ENCODE measurements at regions not wholly inside any gene's neighbourhood (a gene's known extent, or its start where the extent isn't known, plus 50 kb on each side); places are given as distances from the start of the nearest gene placed in this dataset.
"Not testable (repeated sequence)": the region's sequence is repeated elsewhere in the genome, so short reads cannot be mapped to it uniquely, and the experiment has no call there.

DNA sequence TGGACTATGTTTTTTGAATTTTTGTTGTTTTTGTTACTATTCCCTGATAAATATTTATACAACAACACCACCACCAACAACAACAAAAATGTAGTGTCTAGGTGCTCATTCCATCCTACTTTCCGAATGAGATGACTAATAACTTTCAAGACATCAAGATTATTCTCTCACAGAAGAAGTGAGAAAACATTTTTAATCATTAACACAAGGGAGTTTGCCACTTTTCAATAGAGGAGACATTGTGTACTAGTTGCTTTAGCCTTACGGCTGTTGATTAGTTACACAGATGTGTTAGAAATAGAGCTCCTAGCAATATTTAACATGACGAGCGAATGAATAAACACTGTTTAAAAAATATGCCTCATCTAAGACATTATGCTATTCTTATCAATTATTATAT lies 898.8 kb downstream of the C4orf33 start:
- WGBS (ENCODE audit: insufficient coverage, low coverage, low lambda C conversion rate, missing lambda C conversion rate), result 70% methylated on average over 4 of the region's 4 CpGs
- intact Hi-C loops (cut with DNase I), result no loop called here
- H3K27me3 ChIP-seq, result no peaks in the 10 kb centered on the region
- ATAC-seq (no peak), DNase-seq (no peak)
- TF ChIP-seq POLR2A (IDR thresholded peaks at IDR 0.05), result no peak
- TF ChIP-seq, protein P1, sequence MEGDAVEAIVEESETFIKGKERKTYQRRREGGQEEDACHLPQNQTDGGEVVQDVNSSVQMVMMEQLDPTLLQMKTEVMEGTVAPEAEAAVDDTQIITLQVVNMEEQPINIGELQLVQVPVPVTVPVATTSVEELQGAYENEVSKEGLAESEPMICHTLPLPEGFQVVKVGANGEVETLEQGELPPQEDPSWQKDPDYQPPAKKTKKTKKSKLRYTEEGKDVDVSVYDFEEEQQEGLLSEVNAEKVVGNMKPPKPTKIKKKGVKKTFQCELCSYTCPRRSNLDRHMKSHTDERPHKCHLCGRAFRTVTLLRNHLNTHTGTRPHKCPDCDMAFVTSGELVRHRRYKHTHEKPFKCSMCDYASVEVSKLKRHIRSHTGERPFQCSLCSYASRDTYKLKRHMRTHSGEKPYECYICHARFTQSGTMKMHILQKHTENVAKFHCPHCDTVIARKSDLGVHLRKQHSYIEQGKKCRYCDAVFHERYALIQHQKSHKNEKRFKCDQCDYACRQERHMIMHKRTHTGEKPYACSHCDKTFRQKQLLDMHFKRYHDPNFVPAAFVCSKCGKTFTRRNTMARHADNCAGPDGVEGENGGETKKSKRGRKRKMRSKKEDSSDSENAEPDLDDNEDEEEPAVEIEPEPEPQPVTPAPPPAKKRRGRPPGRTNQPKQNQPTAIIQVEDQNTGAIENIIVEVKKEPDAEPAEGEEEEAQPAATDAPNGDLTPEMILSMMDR (IDR thresholded peaks at IDR 0.05), result no peak
- no peaks in the 10 kb centered on the region for H3K4me1 ChIP-seq
- no peak overlapping the region for H3K4me3 ChIP-seq
- H3K27ac ChIP-seq, result no peak overlapping the region
- H3K9me3 ChIP-seq, result no peaks in the 10 kb centered on the region
- H3K36me3 ChIP-seq, result no peaks in the 10 kb centered on the region

DNA sequence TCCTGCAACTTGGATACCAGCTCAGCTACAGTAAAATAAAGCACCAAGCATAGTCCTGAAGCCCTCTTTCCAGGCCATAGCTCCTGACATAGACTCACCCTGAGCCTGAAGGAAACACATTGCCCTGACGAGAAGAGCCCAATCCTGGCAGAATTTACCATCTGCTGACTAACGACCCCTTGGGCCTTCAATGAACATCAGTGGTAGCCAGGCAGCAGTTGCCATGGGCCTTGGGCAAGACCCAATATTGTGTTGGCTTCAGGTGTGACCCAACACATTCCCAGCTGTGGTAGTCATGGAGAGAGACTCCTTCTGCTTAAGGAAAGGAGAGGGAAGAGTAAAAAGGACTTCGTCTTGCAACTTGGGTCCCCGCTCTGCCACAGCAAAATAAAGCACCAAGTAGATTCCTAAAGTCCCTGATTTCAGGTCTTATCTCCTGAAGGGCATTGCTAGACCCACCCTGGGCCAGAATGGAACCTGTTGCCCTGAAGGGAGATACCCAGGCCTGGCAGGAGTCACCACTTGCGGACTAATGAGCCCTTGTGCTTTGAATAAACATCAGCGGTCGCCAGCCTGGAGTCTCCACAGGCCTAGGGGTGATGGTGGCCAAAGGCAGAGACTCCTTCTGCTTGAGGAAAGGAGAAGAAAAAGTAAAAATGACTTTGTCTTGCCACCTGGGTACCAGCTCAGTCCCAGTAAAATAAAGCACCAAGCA lies 902.6 kb downstream of the C4orf33 start:
- 62% methylated on average over 3 of the region's 7 CpGs for whole genome bisulfite sequencing (ENCODE audit: insufficient coverage, low coverage, low lambda C conversion rate, missing lambda C conversion rate)
- ATAC-seq (no peak), DNase-seq (no peak)
- Histone ChIP-seq H3K4me1 (no peaks in the 10 kb centered on the region), H3K9me3 (no peaks in the 10 kb centered on the region), H3K36me3 (no peaks in the 10 kb centered on the region), H3K27ac (no peak overlapping the region), H3K27me3 (no peaks in the 10 kb centered on the region), H3K4me3 (no peak overlapping the region)
- intact Hi-C loops (cut with DNase I), result no loop called here
- TF ChIP-seq POLR2A (IDR thresholded peaks at IDR 0.05), result no peak
- TF ChIP-seq, protein P1 (IDR thresholded peaks at IDR 0.05), result no peak

DNA sequence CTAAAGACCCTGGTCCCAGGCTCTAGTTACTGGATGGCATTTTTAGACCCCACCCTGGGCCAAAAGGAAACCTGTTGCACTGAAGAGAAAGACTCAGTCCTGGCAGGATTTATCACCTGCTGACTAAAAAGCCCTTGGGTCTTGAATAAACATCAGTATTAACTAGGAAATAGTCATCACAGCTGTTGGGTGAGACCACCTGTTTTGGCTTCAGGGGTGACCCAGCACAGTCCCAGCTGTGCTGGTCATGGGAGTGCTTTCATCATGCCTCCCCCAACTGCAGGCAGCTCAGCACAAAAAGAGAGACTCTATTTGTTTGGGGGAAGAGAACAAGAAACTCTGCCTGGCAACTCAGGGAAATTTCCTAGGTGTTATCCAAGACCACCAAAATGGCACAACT lies 903.2 kb downstream of the C4orf33 start:
- DNase-seq (no peak), ATAC-seq (no peak)
- Histone ChIP-seq H3K4me1 (no peaks in the 10 kb centered on the region), H3K9me3 (no peaks in the 10 kb centered on the region), H3K36me3 (no peaks in the 10 kb centered on the region), H3K27me3 (no peaks in the 10 kb centered on the region), H3K27ac (no peak overlapping the region), H3K4me3 (no peak overlapping the region)
- intact Hi-C loops (cut with DNase I), result no loop called here
- no peak for TF ChIP-seq POLR2A (IDR thresholded peaks at IDR 0.05)
- TF ChIP-seq, protein P1 (IDR thresholded peaks at IDR 0.05), result no peak

DNA sequence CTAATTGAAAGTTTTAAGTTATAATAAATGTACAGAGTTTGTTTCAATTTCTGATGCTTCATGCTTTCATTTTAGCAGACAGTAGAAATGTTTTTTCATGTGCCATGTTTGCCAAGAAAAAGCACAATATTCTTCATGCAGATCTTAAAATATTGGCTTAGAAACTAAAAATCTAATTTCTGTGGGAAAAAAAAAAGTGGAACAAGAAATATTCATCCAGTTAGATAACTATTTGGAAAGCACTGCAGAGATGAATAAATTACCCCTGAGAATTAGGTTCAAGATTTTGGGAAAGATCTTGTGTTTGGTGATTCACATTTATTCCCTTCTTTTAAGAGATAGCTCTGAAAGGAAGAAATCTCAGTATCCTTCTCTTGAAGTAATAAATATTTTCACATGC lies 912.5 kb downstream of the C4orf33 start:
- Histone ChIP-seq H3K27ac (no peak overlapping the region), H3K4me1 (no peaks in the 10 kb centered on the region), H3K4me3 (no peak overlapping the region), H3K36me3 (no peaks in the 10 kb centered on the region), H3K27me3 (no peaks in the 10 kb centered on the region), H3K9me3 (no peaks in the 10 kb centered on the region)
- DNase-seq (no peak), ATAC-seq (no peak)
- intact Hi-C loops (cut with DNase I), result no loop called here
- TF ChIP-seq, protein P1 (IDR thresholded peaks at IDR 0.05), result no peak
- no peak for TF ChIP-seq POLR2A (IDR thresholded peaks at IDR 0.05)

DNA sequence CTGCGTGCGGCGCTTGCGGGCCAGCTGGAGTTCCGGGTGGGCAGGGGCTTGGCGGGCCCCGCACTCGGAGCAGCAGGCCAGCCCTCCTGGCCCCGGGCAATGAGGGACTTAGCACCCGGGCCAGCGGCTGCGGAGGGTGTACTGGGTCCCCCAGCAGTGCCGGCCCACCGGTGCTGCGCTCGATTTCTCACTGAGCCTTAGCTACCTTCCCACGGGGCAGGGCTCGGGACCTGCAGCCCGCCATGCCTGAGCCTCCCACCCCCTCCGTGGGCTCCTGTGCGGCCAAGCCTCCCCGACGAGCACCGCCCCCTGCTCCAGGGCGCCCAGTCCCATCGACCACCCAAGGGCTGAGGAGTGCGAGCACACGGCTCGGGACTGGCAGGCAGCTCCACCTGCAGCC lies 916.9 kb downstream of the C4orf33 start:
- ATAC-seq; H3K4me1 ChIP-seq; intact Hi-C loops (cut with DNase I); H3K27ac ChIP-seq; DNase-seq; H3K27me3 ChIP-seq; H3K36me3 ChIP-seq; H3K4me3 ChIP-seq; H3K9me3 ChIP-seq: not testable (repeated sequence)
- no CpG with 5 or more reads among the region's 29 CpGs for WGBS (ENCODE audit: insufficient coverage, low coverage, low lambda C conversion rate, missing lambda C conversion rate)

All from right lobe of liver (tissue), 6 donors.